ENCODE measurements at regions not wholly inside any gene's neighbourhood (a gene's known extent, or its start where the extent isn't known, plus 50 kb on each side); places are given as distances from the start of the nearest gene placed in this dataset.

GRCh38 chr21:19695796-19696195 is 1292.2 kb upstream of the TMPRSS15 start:
- TF ChIP-seq CTCF (IDR thresholded peaks at IDR 0.05) (no peak), POLR2A (IDR thresholded peaks at IDR 0.05) (no peak)

Data from gastroesophageal sphincter (tissue), 3 donors.